ACC112 (cell line): ENCODE measurements at regions not wholly inside any gene's neighbourhood (a gene's known extent, or its start where the extent isn't known, plus 50 kb on each side); places are given as distances from the start of the nearest gene placed in this dataset.

Experiments
- H2AFZ ChIP-seq: fragments of 200-600 bp; sonication (generic); one replicate; pipeline ENCODE4 v1.6.0; 2017; ENCODE audit warnings: antibody characterized with exemption, low read length; ENCODE audit not compliant: unreplicated experiment
- H3K27ac ChIP-seq: fragments of 200-600 bp; sonication (generic); 2 replicates; pipeline ENCODE4 v1.5.1; 2014; ENCODE audit warnings: low read depth, mild to moderate bottlenecking, antibody characterized with exemption, low read length, moderate library complexity
- H3K27me3 ChIP-seq: fragments of 200-600 bp; sonication (generic); 2 replicates; pipeline ENCODE4 v1.6.1; 2014; ENCODE audit warnings: mild to moderate bottlenecking, antibody characterized with exemption, low read length, moderate library complexity, mixed read lengths; ENCODE audit not compliant: insufficient read depth
- H3K36me3 ChIP-seq: fragments of 200-600 bp; sonication (generic); 2 replicates; pipeline ENCODE4 v1.6.1; 2016; ENCODE audit warnings: mild to moderate bottlenecking, antibody characterized with exemption, low read length, moderate library complexity, mixed read lengths; ENCODE audit not compliant: insufficient read depth
- H3K4me1 ChIP-seq: fragments of 200-600 bp; sonication (generic); one replicate; pipeline ENCODE4 v1.6.1; 2016; ENCODE audit warnings: low read length, mixed read lengths; ENCODE audit not compliant: insufficient read depth, unreplicated experiment, control insufficient read depth
- H3K4me3 ChIP-seq: fragments of 200-600 bp; sonication (generic); 2 replicates; pipeline ENCODE4 v1.5.1; 2014; ENCODE audit warnings: mild to moderate bottlenecking, low read depth, low read length
- H3K79me2 ChIP-seq: fragments of 200-600 bp; sonication (generic); one replicate; pipeline ENCODE4 v1.6.0; 2016; ENCODE audit warnings: low read length; ENCODE audit not compliant: control insufficient read depth, unreplicated experiment, insufficient read depth

GRCh38 chr5:164435576-164435975, 930.2 kb downstream of the MAT2B start:
- Histone ChIP-seq H3K27ac (no peak overlapping the region), H3K79me2 (no peaks in the 10 kb centered on the region), H3K4me1 (peaks cover 9% of the 10 kb centered on the region), H3K27me3 (no peaks in the 10 kb centered on the region), H3K4me3 (no peak overlapping the region), H2AFZ (no peak overlapping the region), H3K36me3 (no peaks in the 10 kb centered on the region)

DNA sequence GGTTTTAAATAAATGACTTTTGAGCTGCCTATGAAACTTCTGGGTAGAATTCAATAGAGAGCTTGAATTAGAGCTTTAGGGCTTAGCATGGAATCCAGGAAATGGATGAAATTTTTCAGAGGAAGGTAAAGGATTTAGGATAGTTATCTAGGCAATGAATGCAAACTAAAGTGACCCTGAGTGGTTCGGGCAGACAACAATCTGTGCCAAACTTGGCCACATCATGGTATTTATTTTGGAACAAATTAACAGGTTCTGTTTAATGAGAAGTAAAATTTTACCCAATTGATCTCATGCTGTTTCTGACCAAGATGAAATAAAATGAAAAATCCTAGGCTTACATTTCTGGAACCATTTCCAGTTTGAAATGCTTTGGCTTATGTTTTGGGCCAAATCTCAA, 934.4 kb downstream of the MAT2B start:
- no peaks in the 10 kb centered on the region for H3K4me1 ChIP-seq
- H3K36me3 ChIP-seq: no peaks in the 10 kb centered on the region
- no peak overlapping the region for H3K27ac ChIP-seq
- H3K4me3 ChIP-seq: no peak overlapping the region
- H2AFZ ChIP-seq: no peak overlapping the region
- H3K79me2 ChIP-seq: no peaks in the 10 kb centered on the region
- no peaks in the 10 kb centered on the region for H3K27me3 ChIP-seq

DNA sequence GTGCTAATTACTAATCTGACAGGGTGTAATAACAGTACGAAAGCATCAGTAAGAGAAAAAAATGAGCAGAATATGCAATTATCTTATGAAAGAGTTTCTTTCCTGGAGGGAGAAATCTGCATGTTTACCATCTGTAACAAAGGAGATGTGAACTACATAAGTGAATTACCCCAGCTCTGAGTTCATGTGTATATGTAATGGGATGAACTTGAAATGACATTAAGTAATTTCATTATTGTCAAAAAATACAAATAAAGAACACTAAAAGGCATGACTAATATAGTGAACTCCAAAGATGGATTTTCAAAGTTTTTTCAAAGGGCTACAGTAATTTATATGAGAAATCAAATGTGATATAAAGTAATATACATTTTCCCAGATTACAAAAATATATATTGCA, 944.0 kb downstream of the MAT2B start:
- no peak overlapping the region for H3K4me3 ChIP-seq
- H3K36me3 ChIP-seq: no peaks in the 10 kb centered on the region
- no peak overlapping the region for H2AFZ ChIP-seq
- no peaks in the 10 kb centered on the region for H3K27me3 ChIP-seq
- H3K4me1 ChIP-seq: no peaks in the 10 kb centered on the region
- no peaks in the 10 kb centered on the region for H3K79me2 ChIP-seq
- H3K27ac ChIP-seq: no peak overlapping the region

DNA sequence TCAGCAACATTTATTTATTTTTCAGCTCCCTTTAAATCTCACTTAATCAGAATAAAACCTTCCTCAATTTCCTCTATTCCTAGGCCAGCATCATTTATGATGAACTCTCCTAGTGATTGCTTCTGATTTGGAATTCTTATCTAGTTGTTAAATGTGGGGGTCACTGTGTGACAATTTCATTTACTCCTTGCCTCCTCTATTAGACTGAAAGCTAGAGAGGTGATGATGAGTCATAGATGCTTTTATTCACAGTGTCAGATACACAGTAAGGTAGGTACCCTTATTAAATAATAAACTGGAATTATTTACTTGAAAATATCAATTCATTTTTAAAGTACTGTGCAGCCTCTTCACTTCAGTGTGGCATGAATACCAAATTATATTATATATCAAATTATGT, 960.6 kb downstream of the MAT2B start:
- Histone ChIP-seq H3K4me3 (no peak overlapping the region), H3K79me2 (no peaks in the 10 kb centered on the region)

GRCh38 chr5:164470312-164470711, 964.9 kb downstream of the MAT2B start:
- Histone ChIP-seq H3K36me3 (no peaks in the 10 kb centered on the region), H3K79me2 (no peaks in the 10 kb centered on the region), H2AFZ (no peak overlapping the region), H3K27me3 (no peaks in the 10 kb centered on the region), H3K4me3 (no peak overlapping the region), H3K4me1 (no peaks in the 10 kb centered on the region), H3K27ac (no peak overlapping the region)

More for the DNA sequence above, 960.6 kb downstream of the MAT2B start:
- H3K4me1 ChIP-seq: no peaks in the 10 kb centered on the region
- no peak overlapping the region for H2AFZ ChIP-seq
- no peak overlapping the region for H3K27ac ChIP-seq
- no peaks in the 10 kb centered on the region for H3K27me3 ChIP-seq
- H3K36me3 ChIP-seq: no peaks in the 10 kb centered on the region

DNA sequence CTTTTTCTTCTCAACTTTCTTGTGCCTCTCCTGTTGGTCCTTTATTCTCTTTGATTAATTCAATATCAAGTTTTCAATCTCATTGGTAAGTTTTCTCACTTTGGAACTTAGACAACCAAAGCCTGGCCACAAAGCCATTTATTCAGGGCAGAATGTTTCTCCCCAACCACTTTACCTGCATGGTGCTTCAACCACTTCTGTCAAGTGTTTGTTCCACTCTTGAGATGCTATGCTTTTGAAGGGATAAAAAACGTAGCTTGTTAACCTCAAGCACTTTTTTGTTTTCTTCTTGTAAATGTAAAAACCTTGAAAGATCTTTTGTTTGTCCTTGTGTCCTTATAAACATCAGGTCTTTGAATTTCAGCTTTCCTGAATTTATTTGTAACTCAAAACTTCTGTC, 966.7 kb downstream of the MAT2B start:
- Histone ChIP-seq H3K27me3 (no peaks in the 10 kb centered on the region), H3K27ac (no peak overlapping the region), H3K79me2 (no peaks in the 10 kb centered on the region), H3K4me1 (no peaks in the 10 kb centered on the region), H3K36me3 (no peaks in the 10 kb centered on the region), H3K4me3 (no peak overlapping the region), H2AFZ (no peak overlapping the region)

- no peak overlapping the region for H2AFZ ChIP-seq
- H3K36me3 ChIP-seq: no peaks in the 10 kb centered on the region
- no peak overlapping the region for H3K4me3 ChIP-seq
- no peak overlapping the region for H3K27ac ChIP-seq
- no peaks in the 10 kb centered on the region for H3K79me2 ChIP-seq
- H3K4me1 ChIP-seq: no peaks in the 10 kb centered on the region
- no peaks in the 10 kb centered on the region for H3K27me3 ChIP-seq
These were observed 970.0 kb downstream of the MAT2B start for GRCh38 chr5:164475339-164475977.

DNA sequence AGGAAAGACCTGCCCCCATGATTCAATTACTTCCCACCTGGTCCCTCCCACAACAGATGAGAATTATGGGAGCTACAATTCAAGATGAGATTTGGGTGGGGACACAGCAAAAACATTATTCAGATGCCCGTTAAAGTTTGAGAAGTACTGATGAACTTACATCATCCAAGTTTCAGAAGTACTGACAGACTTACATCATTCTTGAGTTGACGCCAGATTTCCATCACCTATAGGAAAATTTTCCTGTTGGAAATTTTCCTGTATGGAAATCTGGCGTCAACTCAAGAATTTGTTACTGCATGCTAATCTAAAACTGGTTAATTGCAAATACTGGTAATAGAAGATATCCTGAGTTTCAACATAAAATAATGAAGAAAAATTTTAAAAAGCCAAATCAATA, 975.9 kb downstream of the MAT2B start:
- H3K79me2 ChIP-seq: no peaks in the 10 kb centered on the region
- no peak overlapping the region for H2AFZ ChIP-seq
- H3K36me3 ChIP-seq: no peaks in the 10 kb centered on the region
- no peaks in the 10 kb centered on the region for H3K4me1 ChIP-seq
- no peak overlapping the region for H3K4me3 ChIP-seq
- H3K27ac ChIP-seq: no peak overlapping the region
- H3K27me3 ChIP-seq: no peaks in the 10 kb centered on the region

DNA sequence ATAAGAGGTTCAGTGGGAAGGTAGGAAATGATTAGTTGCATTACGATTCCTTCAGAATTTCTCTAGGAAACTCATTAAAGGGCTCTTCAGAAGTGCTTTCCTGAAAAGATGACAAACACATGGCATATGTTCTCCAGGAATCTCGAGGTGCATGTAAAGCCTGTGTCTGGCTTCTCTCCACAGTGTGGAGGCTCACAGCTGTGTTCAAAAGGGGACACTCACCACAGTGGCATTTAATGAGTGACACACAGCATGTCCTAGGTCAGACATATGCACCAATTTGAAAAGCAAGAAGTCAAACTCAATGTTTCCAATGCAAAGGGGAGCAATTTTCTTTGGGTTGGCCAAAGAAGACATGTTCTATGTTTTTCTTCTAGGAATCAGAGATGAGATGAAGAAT, 976.9 kb downstream of the MAT2B start:
- Histone ChIP-seq H3K4me3 (no peak overlapping the region), H3K27me3 (no peaks in the 10 kb centered on the region), H3K4me1 (no peaks in the 10 kb centered on the region), H3K27ac (no peak overlapping the region), H3K36me3 (no peaks in the 10 kb centered on the region), H2AFZ (no peak overlapping the region), H3K79me2 (no peaks in the 10 kb centered on the region)

- H3K27ac ChIP-seq: no peak overlapping the region
- no peak overlapping the region for H3K4me3 ChIP-seq
- H3K4me1 ChIP-seq: no peaks in the 10 kb centered on the region
- H3K79me2 ChIP-seq: no peaks in the 10 kb centered on the region
- H3K36me3 ChIP-seq: no peaks in the 10 kb centered on the region
- H3K27me3 ChIP-seq: no peaks in the 10 kb centered on the region
- no peak overlapping the region for H2AFZ ChIP-seq
These were observed 979.5 kb downstream of the MAT2B start for GRCh38 chr5:164484948-164485347.

GRCh38 chr5:164487939-164488338, 982.5 kb downstream of the MAT2B start:
- Histone ChIP-seq H3K79me2 (no peaks in the 10 kb centered on the region), H2AFZ (no peak overlapping the region), H3K27me3 (no peaks in the 10 kb centered on the region), H3K36me3 (no peaks in the 10 kb centered on the region), H3K4me1 (no peaks in the 10 kb centered on the region), H3K27ac (no peak overlapping the region), H3K4me3 (no peak overlapping the region)
